LNCaP clone FGC (cell line): ENCODE measurements at regions not wholly inside any gene's neighbourhood (a gene's known extent, or its start where the extent isn't known, plus 50 kb on each side); places are given as distances from the start of the nearest gene placed in this dataset.

Experiments used
- DNase-seq: peaks from one replicate; pipeline ENCODE4 v3.0.0-alpha.2; 2011; ENCODE audit warnings: low read depth
- H3K4me3 ChIP-seq: 2 replicates; pipeline ENCODE4 v1.5.1; 2011; ENCODE audit warnings: mild to moderate bottlenecking, low read depth, low read length, control low read depth
- TF ChIP-seq, protein P1 (sequence below): IDR thresholded peaks from 2 replicates; pipeline ENCODE4 v1.5.1; 2012; ENCODE audit warnings: mild to moderate bottlenecking; ENCODE audit not compliant: control insufficient read depth, insufficient read depth; ENCODE audit errors: extremely low read depth

DNA sequence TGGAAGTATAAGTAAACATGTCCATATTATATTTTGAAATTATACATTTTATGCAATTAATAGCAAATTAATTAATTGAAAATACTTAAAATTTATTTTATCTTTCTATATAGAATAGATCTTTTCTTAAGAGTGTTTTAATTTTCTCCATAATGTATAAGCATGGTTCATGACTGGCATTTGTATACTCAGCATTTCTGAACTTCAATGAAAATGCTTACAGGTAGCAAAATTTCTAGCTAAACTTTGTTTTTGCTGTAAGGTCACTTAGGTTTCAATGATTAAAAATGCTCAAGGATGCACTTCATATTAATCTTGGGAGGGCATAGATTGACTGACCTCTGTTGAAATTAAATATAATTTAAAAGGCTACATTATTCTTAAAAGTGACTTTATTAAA, 1108.1 kb downstream of the BRINP3 start:
- no peak for DNase-seq
- no peak overlapping the region for H3K4me3 ChIP-seq
- TF ChIP-seq, protein P1, sequence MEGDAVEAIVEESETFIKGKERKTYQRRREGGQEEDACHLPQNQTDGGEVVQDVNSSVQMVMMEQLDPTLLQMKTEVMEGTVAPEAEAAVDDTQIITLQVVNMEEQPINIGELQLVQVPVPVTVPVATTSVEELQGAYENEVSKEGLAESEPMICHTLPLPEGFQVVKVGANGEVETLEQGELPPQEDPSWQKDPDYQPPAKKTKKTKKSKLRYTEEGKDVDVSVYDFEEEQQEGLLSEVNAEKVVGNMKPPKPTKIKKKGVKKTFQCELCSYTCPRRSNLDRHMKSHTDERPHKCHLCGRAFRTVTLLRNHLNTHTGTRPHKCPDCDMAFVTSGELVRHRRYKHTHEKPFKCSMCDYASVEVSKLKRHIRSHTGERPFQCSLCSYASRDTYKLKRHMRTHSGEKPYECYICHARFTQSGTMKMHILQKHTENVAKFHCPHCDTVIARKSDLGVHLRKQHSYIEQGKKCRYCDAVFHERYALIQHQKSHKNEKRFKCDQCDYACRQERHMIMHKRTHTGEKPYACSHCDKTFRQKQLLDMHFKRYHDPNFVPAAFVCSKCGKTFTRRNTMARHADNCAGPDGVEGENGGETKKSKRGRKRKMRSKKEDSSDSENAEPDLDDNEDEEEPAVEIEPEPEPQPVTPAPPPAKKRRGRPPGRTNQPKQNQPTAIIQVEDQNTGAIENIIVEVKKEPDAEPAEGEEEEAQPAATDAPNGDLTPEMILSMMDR, result no peak

DNA sequence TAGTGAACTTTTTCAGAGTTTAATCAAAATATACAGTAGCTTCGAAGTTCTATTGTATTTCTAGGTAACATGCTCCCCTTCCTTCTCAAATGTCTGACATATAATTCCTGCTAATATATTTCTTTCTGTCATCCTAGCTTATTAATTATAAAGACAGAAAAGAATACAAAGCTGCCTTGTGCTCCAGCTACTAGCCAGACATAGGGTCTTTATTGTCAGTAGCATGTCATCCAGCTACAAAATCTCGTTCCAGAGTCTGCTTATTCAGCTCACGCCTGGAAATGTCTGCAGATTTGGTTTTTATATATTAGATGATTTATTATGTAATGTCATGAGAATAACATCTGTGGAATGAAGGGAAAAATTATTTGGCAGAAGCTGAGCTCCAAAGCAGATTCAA, 1102.8 kb downstream of the BRINP3 start:
- DNase-seq, result no peak
- no peak overlapping the region for H3K4me3 ChIP-seq
- TF ChIP-seq, protein P1, result no peak

DNA sequence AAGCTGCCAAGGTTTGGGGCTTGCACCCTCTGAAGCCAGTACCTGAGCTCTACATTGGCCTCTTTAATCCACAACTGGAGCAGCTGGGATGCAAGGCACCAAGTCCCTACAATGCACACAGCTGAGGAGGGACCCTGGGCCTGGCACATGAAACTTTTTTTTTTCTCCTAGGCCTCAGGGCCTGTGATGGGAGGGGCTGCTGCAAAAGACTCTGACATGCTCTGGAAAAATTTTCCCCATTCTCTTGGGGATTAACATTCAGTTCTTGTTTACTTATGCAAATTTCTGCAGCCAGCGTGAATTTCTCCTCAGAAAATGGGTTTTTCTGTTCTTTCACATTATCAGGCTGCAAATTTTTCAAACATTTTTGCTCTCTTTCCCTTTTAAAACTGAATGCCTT, 1072.2 kb downstream of the BRINP3 start:
- TF ChIP-seq, protein P1, result no peak
- no peak overlapping the region for H3K4me3 ChIP-seq
- no peak for DNase-seq

DNA sequence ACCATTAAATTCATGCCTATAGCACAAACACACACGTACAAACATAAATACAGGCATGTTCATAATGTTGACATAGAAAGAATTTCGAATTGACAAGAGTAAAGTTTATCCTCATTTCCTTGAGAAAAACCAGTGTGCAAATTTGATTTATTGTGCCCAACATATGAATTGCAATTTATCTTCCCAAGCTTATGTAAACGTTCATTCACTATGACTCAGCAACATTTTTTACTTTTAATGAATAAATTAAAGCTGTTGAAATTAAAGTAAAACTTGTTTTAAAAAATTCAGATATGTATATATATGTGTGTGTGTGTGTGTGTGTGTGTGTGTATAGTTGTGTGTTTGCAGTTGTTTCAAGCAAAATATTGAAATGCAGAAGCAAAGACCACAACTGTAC, 1067.9 kb downstream of the BRINP3 start:
- no peak overlapping the region for H3K4me3 ChIP-seq
- TF ChIP-seq, protein P1, result no peak
- peak; percentile 38 for DNase-seq

DNA sequence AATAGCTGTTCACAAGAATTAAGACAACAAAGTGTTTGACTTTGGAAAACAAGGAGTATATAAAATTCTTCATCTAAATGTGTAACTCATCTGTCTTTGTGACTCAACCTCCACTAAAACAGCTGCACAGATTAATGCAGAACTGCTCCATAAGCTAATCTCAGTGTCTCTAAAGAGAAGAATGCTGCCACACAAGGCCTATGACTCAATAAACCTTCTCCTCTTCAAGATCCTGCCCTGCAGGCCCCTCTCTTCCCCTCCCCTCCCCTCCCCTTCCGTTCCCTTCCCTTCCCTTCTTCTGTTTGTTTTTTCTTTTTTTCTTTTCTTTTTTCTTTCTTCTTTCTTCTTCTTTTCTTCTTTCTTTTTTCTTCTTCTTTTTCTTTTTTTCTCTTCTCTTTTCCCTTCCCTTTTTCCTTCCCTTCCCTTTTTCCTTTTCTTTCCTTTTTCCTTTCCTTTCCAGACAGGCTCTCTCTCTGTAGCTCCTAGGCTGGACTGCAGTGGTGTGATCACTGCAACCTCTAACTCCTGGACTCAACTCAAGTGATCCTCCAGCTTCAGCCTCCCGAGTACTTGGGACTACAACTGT, 1052.8 kb downstream of the BRINP3 start:
- TF ChIP-seq, protein P1, result no peak
- DNase-seq, result no peak
- H3K4me3 ChIP-seq, result no peak overlapping the region

DNA sequence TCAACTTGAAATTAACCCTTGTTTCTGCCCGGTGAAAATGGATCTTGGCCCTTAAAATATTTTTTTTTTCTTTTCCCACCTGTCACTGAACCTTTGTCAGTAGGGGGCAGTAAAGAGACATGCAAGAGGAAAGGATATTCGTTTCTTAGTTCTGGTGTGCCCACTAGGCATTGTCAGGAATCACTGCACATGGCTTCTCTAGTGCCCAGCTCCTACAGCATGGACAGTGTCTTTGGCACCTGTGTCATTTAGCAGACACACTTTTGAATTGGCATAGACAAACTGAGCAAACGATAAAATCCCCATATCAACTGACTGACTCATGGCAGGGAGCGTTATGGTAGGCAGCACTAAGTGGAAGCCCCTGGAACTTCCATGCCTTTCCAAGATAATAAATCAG, 1048.1 kb downstream of the BRINP3 start:
- TF ChIP-seq, protein P1, result peak; percentile 67
- peak; percentile 32 for DNase-seq
- no peak overlapping the region for H3K4me3 ChIP-seq

DNA sequence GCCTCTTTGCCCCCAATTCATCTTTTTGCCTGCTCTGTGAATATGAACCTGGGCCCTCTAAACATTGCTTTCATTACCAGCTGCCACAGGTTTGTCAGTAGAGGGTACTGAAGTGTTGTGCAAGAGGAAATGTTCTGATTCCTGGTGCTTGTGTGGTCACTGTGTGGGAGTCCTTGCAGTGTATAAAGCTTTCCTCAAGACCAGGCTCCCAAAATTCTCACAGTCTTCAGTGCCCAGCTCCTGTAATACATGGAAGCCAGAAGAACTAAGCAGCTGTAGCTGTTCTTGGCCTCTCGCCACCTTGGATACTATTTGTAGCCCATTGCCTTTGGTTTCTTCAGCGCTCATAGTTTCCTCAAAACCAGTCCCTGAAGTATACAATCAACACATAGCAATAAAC, 1046.2 kb downstream of the BRINP3 start:
- DNase-seq, result no peak
- TF ChIP-seq, protein P1, result 0 out of 2 replicates have a peak, but pooled peaks have one; percentile 4
- no peak overlapping the region for H3K4me3 ChIP-seq
